HG03064 (cell line): ENCODE measurements at regions not wholly inside any gene's neighbourhood (a gene's known extent, or its start where the extent isn't known, plus 50 kb on each side); places are given as distances from the start of the nearest gene placed in this dataset.
"Not testable (repeated sequence)": the region's sequence is repeated elsewhere in the genome, so short reads cannot be mapped to it uniquely, and the experiment has no call there.

Source experiments
- ATAC-seq: cut with Tn5 transposase; IDR thresholded peaks from one replicate; pipeline ENCODE4 v1.9.1; 2021; ENCODE audit warnings: low read depth; ENCODE audit not compliant: unreplicated experiment

DNA sequence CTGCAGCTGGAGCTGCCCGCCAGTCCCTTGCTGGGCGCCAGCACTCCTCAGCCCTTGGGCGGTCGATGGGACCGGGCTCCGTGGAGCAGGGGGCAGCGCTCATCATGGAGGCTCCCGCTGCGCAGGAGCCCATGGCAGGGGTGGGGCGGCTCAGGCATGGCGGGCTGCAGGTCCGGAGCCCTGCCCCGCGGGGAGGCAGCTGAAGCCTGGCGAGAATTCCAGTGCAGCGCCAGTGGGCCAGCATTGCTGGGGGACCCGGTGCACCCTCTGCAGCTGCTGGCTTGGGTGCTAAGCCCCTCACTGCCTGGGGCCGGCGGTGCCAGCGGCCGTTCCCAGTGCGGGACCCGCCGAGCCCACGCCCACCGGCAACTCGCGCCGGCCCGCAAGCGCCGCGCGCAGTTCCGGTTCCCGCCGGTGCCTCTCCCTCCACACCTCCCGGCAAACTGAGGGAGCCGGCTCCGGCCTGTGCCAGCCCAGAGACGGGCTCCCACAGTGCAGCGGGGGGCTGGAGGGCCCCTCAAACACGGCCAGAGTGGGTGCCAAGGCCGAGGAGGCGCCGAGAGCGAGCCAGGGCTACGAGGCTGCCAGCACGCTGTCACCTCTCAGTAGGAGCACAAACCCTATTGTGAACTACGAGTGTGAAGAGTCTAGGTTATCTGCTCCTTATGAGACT is 687.1 kb downstream of the PCDH17 start:
- ATAC-seq = no peak

DNA sequence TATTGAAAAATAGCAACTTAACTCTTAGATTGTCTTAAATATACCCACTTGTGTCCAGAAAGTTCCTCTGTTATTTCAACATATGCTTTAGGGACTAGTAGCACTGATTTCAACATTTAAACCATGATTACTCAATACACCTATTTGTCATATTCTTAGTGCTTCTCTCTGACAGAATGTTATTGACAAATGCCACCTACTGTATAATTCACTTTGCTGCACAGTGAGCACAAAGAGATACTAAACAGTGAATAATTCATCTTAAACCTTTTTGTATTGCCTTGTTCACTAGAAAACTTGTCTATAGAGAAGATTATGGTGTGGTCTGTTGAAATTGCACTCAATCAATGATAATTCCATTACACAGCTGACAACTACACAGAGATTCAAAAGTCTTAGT is 692.6 kb downstream of the PCDH17 start:
- no peak for ATAC-seq

DNA sequence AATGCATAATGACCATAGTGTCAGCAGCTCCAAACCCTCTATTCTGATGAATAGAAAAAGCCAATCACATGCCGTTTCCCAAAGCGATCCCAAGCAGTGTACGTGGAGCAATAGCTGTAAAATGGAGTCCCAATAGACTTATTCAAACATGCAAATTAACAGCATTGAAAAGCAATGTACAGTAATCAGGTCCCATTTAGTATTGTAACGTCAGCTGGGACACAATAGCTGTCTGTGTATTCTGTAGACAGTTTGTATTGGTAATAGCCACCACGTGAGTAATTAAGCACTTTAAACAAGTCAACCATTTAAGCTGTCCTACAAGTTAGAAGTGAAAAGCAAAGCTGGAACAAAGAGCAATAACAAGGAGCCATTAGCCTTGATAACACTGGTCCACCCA is 698.2 kb downstream of the PCDH17 start:
- no peak for ATAC-seq

DNA sequence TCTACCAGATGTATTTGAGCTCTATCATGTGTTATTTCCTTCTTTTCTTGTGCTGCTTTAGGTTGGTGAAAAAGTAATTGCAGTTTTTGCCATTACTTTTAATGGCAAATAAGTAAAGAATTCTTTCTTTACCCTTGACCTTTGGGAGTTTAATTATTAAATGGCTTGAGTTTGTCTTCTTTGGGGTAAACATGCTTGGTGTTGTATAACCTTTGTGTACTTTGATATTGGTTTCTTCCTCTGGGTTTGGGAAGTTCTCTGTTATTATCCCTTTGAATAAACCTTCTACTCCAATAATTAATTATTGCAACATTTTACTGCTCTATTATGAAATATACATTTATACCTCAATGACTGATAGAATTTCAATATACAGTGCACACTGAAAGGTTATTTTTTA is 709.4 kb downstream of the PCDH17 start:
- no peak for ATAC-seq

DNA sequence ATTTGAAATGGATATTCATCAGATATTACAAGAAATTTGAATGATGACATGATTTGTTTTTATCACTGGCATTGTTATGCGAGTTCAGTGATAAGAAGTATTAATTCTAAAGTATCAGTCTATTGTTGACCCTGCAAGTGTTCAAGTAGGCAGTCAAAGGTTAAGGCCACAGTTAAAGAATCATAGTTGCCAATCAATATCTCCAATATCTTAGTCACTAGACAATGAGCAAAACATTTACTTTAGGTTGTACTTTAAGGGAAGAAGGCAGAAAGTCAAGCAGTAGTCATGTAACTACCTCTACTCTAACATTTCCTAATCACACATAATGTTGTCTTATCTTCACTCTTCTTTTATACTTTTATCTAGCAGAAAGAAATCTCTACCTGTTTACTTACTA is 709.8 kb downstream of the PCDH17 start:
- no peak for ATAC-seq

DNA sequence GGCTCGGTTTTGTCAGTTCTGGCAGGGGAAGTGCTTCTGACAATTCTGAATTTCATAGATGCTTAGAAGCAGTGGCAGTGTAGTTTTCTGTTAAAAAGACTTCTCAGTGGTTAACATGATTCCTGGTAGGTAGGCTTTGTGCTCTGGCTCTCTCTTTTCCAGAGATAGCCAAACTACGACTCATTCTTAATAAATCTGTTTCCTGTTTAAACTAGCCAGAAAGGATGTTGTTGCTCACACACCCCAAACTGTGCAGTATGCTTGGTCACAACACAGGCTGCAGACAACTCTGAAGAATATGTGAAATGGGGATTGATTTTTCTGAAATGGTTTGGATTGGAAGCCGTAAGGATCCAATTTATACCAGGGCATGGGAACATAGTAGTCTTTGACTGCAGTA is 711.5 kb downstream of the PCDH17 start:
- ATAC-seq = no peak

DNA sequence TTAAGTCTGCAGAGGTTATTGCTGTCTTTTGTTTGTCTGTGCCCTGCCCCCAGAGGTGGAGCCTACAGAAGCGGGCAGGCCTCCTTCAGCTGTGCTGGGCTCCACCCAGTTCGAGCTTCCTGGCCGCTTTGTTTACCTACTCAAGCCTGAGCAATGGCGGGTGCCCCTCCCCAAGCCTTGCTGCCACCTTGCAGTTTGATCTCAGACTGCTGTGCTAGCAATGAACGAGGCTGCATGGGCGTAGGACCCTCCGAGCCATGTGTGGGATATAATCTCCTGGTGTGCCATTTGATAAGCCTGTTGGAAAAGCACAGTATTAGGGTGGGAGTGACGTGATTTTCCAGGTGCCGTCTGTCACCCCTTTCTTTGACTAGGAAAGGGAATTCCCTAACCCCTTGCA is 720.6 kb downstream of the PCDH17 start:
- ATAC-seq = not testable (repeated sequence)

DNA sequence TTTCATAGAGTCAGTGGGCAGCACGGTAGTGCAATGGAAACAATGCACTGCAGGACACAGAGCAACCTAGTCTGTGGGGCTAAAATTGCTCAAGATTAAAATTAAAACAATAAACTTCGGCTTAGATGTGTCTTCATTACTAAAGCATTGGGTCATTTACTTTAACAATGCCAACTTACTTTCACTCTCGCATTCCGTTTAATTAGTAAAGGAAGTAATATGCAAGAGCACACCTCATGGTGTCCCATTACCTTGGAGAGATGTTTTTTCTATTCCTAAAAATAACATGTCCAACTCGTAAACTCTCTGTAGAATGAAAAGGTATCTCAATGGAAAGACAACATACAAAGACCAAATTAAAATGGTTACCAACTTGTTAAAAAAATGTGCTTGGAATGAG is 738.4 kb downstream of the PCDH17 start:
- ATAC-seq = no peak

DNA sequence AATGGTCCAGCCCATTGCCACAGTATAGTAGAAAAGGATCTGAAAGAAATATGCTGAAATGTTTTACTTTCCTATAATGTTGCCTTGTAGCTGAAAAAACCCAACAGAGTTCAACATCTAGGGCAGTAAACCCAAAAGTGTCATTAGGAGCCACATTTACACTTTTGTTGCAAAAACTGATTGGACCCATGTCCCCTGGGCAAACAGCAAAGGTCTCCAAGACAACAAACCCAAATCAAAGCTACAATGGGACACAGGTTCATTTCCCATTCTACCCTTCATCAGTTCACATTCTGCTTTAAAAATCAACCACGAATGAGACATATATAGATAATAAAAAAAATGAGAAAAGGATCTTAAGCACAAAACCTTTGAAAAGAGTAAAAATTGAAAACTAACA is 744.8 kb downstream of the PCDH17 start:
- no peak for ATAC-seq

DNA sequence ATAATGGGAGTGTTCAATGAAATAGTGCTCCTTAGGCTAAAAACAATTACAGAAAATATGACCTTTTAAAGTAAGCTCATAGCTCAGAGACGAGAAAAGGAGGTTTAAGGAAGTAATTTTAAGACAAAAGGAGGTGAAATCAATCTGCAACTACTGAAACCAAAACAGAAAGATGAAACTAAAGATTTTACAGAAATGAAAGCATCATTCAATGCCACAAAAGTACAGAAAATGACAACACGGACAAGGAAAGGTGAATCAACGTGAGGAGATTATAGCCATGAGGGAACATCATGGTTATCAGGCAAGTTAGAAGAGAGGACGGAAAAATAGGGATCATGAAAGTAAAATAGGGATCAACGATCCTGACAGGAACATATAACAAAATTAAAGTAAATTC is 745.2 kb downstream of the PCDH17 start:
- ATAC-seq = no peak

DNA sequence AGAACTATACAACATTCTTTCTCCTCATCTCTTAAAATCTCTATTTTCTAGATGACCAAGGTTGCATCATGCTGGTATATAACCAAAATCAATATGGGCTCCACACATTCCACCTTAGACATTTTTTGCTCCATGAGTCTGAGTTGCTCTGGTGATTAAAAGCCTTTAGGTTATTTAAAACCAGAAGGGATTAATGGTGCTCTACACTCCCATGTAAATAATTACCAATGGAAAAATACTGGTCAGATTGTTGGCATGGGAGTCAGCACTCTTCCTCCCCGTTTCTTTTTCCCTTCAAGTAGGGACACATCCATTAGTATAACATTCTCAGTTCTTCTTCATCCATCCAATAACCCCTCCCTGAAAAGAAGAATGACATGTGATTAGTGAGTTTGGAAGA is 747.7 kb downstream of the PCDH17 start:
- no peak for ATAC-seq

DNA sequence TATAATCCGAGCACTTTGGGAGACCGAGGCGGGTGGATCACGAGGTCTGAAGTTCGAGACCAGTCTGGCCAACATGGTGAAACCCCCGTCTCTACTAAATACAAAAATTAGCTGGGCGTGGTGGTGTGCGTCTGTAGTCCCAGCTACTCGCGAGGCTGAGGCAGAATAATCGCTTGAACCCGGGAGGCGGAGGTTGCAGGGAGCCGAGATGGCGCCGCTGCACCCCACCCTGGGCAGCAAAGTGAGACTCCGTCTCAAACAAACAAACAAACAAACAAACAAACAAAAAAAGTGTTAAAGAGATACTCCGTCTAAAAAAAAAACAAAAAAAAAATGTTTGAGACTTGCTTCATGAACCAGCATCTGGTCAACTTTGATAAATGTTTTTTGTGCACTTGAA is 753.8 kb downstream of the PCDH17 start:
- ATAC-seq = not testable (repeated sequence)

DNA sequence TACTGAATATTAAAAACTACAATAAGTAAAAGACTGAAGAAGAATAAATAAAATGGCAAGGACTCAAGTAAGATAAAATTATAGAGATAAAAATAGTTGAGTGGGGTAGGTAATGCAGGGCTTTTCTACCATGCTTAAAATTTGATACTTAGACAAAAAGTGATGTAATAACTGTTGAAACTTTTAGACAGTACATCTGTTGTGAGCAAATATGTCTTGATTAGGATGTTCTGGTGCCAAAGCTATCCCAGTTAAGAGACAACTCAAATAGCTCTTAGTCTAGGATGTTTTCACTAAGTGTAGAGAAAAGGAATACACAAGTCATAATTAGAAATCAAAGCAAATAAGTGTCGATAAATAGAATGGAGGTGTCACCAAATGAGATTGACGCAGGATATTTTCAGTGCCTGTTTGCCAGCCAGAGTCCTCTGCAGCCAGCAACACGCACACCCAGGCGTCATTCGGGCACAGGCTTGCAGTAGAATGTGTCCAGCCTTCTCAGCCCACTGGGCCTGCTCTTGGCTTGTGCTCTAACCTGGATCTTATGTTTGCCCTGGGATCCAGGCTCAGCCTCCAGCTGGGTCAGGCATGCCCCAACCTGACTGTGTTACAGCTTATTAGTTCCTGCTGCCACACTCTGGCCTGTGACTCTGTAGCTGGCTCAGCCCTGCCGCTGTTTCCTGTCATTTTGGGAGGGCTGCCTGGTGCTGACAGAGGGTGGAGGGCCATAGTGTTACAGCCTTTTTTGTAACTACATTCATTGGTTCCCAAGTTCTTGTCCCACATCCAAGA is 766.2 kb downstream of the PCDH17 start:
- ATAC-seq = no peak

DNA sequence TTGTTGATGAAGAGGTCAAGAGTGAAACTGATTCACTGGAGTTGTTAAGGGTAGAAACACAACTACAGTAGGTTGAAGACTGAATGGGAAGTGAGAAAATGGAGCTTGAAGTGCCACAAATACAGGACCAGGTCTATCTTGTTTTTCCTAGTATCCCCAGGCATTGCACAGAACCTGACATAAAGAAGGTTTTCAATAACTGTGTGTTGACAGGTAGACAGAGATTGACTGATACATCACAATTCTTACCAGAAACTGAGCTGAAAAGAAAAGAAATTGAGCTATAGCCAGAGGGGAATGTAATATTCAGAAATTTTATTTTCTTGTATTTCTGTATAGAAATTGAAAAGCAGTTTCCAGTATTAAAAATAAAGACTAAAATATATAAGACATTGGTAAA is 767.7 kb downstream of the PCDH17 start:
- no peak for ATAC-seq

DNA sequence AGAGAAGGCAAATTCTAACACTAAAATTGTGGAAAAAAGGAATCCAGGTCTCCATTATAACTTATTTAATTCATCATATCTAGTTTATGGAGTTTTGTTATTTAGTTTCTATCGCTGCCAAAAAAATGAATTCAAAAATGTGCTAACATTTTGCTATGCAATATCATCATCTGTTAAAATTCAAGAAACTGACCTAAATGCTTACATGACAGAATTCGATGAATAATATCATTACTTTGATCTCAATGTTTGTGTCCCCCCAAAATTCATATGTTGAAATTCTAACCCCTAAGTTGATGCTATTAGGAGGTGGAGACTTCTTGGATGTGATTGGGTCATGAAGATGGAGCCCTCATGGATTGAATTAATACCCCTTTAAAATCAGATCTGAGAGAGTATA is 775.0 kb downstream of the PCDH17 start:
- ATAC-seq = no peak

DNA sequence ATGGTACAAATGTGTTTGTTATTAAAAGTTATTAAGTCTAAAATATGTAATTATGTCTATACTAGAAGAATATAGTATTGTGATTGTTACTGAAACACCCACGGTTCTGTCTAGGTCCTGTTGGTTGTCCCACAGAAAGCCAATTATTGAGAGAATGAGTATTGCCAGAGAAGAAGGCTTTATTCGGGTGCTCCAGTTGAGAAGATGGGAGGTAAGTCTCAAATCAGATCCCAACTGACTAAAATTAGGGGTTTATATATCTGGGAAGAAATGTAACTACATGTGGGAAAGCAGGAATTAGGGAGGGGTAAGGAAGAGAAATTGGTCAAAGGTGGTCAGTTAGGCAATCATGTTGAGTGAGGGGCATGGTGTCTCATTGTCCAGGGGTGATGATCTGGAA is 798.4 kb downstream of the PCDH17 start:
- no peak for ATAC-seq

DNA sequence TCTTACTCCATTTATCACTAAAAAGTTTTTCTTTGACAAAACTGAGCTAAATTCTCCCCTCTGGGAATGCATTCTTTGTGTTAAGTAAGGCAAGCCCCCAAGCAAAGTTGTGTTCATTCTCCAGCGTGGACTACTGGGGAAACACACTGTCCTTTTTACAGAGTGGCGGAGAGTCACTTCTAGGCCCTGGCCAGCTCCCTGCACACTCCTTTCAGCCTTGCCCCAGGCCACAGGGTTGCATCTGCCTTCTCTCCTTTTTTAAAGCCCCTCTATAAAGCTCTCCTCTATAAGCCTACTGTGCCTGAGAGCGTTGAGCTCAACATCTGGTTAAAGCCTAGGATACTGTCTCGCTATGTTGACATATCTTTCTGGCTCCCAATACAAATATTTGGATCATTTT is 803.4 kb downstream of the PCDH17 start:
- ATAC-seq = no peak

DNA sequence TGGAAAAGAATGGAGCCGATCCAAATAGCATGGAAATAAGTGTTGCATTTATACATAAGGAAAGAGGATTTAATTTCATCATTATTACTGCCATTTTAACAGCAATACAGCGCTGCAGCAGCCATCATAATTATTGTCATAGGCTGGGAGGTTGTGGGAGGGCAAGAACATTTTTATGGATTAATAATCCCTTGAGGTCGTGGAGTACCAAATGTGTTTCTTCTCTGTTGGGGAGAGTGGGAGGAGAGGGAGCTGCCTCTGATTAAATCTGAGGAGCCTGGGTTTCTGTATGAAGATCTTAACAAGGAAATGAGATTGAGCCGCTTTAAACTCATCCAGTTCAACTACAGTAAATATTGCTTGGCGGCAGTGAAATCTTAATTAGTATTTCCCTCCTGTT is 805.9 kb downstream of the PCDH17 start:
- no peak for ATAC-seq

DNA sequence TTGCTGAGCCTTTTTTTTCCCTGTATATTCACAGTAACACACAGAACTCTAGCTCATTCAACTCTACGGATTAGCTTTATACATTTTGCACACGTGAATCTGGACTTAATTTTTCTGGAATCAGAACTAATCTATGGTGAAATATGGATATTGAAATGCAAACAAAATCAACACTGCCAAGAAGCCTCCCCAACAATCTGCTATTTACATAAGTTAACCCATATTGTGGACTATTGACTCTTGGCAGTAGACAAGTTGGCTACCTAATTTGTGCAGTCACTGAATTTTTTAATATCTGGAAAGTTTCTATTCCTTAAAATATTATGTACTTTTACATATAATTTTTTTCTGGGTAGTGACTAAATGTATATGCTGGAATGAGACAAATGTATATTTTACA is 815.4 kb downstream of the PCDH17 start:
- no peak for ATAC-seq

DNA sequence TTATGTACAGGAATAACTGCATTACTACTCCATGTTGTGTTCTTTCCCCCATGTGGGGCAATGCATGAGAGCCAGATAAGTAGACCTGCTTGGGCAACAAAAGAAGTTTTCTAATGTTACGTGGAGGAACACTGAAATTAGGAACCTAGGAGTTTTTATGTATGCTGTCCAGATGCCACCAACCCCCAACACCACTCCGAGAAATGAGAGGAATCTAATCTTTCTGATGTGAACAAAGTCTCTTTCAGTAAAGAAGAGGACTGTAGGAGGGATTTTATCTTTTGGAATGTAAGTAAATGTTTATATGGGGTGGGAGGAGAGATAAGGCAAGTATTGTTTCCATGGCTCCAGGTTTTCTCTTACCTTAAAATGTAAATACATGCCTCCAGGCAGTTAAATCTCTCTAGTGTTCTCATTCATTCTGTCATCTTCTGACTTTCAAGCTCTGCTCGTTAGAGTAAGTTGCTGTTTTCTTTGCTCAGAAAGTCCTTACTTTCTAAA is 820.6 kb downstream of the PCDH17 start:
- ATAC-seq = no peak

DNA sequence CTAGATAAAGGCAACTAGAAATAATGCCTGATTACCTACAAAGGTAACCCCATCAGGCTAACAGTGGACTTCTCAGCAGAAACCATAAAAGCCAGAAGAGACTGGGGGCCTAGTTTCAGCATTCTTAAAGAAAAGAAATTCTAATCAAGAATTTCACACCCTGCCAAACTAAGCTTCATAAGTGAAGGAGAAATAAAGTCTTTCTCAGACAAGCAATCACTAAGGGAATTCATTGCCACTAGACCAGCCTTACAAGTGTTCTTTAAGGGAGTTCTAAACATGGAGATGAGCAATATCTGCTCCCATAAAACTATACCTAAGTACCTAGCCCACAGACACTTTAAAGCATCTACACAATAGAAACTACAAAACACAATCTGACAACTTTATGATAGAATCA is 823.5 kb downstream of the PCDH17 start:
- ATAC-seq = no peak

DNA sequence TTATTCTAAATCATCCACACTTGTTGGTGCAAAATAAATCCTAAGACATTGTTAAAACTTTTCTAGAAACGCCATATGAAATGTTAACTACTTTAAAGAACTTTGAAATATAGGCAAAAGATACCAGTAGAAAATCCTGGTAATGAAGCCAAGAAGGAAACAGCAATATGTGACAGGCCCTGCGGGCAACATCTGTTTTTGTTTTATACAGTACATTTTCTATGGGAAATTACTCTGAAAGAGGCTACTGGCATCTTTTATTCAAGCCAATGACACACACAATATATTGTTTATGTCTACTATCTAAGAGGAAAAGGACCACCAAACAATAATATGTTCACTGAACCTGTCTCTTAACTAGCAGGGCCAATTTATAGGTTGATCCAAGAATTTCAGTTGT is 829.7 kb downstream of the PCDH17 start:
- ATAC-seq = no peak
